ENCODE measurements at regions not wholly inside any gene's neighbourhood (a gene's known extent, or its start where the extent isn't known, plus 50 kb on each side); places are given as distances from the start of the nearest gene placed in this dataset.

GRCh38 chr1:5427026-5427613, 565.1 kb downstream of the NPHP4 start:
- no peak for DNase-seq (ENCODE audit: low read depth)
- TF ChIP-seq CTCF (conservative IDR thresholded peaks at IDR 0.05; ENCODE audit: low read depth, low read length): no peak
- H3K4me3 ChIP-seq (ENCODE audit: low read depth, low read length): no peak overlapping the region

- no peak for TF ChIP-seq CTCF (conservative IDR thresholded peaks at IDR 0.05; ENCODE audit: low read depth, low read length)
- DNase-seq (ENCODE audit: low read depth): no peak
- no peak overlapping the region for H3K4me3 ChIP-seq (ENCODE audit: low read depth, low read length)
These were observed 567.2 kb downstream of the NPHP4 start for GRCh38 chr1:5424802-5425703.

GRCh38 chr1:5423109-5423508, 569.1 kb downstream of the NPHP4 start:
- TF ChIP-seq CTCF (conservative IDR thresholded peaks at IDR 0.05; ENCODE audit: low read depth, low read length): no peak
- DNase-seq (ENCODE audit: low read depth): no peak
- H3K4me3 ChIP-seq (ENCODE audit: low read depth, low read length): no peak overlapping the region

- no peak for DNase-seq (ENCODE audit: low read depth)
- no peak for TF ChIP-seq CTCF (conservative IDR thresholded peaks at IDR 0.05; ENCODE audit: low read depth, low read length)
- H3K4me3 ChIP-seq (ENCODE audit: low read depth, low read length): no peak overlapping the region
These were observed 572.7 kb downstream of the NPHP4 start for GRCh38 chr1:5419501-5419900.

GRCh38 chr1:5416518-5416917, 575.7 kb downstream of the NPHP4 start:
- DNase-seq (ENCODE audit: low read depth): no peak
- TF ChIP-seq CTCF (conservative IDR thresholded peaks at IDR 0.05; ENCODE audit: low read depth, low read length): no peak
- no peak overlapping the region for H3K4me3 ChIP-seq (ENCODE audit: low read depth, low read length)

- H3K4me3 ChIP-seq (ENCODE audit: low read depth, low read length): no peak overlapping the region
- TF ChIP-seq CTCF (conservative IDR thresholded peaks at IDR 0.05; ENCODE audit: low read depth, low read length): no peak
- DNase-seq (ENCODE audit: low read depth): no peak
These were observed 576.6 kb downstream of the NPHP4 start for GRCh38 chr1:5415606-5416005.
